Hepatocyte (in vitro differentiated cells): ENCODE measurements at regions not wholly inside any gene's neighbourhood (a gene's known extent, or its start where the extent isn't known, plus 50 kb on each side); places are given as distances from the start of the nearest gene placed in this dataset.

Experiments
- DNase-seq: peaks from one replicate; pipeline ENCODE4 v3.0.0-alpha.2; 2016; ENCODE audit warnings: low spot score
- H2AFZ ChIP-seq: fragments of 200-600 bp; sonication (generic); 2 replicates; pipeline ENCODE4 v1.6.0; 2016; ENCODE audit warnings: antibody characterized with exemption, mild to moderate bottlenecking
- H3K27ac ChIP-seq: fragments of 200-600 bp; sonication (generic); 2 replicates; pipeline ENCODE4 v1.5.1; 2016; ENCODE audit warnings: mild to moderate bottlenecking
- H3K27me3 ChIP-seq: fragments of 200-600 bp; sonication (generic); 2 replicates; pipeline ENCODE4 v1.6.1; 2016
- H3K36me3 ChIP-seq: fragments of 200-600 bp; sonication (generic); replicated peaks from 2 replicates; pipeline ENCODE4 v1.5.1; 2016; ENCODE audit warnings: low read depth; ENCODE audit not compliant: insufficient read depth
- H3K4me1 ChIP-seq: fragments of 200-600 bp; sonication (generic); 2 replicates; pipeline ENCODE4 v1.5.1; 2016; ENCODE audit warnings: mild to moderate bottlenecking, moderate library complexity; ENCODE audit not compliant: insufficient read depth
- H3K4me2 ChIP-seq: fragments of 200-600 bp; sonication (generic); 2 replicates; pipeline ENCODE4 v1.6.0; 2016
- H3K4me3 ChIP-seq: fragments of 200-600 bp; sonication (generic); 2 replicates; pipeline ENCODE4 v1.5.1; 2016; ENCODE audit warnings: mild to moderate bottlenecking
- H3K79me2 ChIP-seq: fragments of 200-600 bp; sonication (generic); 2 replicates; pipeline ENCODE4 v1.6.0; 2017; ENCODE audit warnings: mild to moderate bottlenecking
- H3K9me2 ChIP-seq: fragments of 200-600 bp; sonication (generic); replicated peaks from 2 replicates; pipeline ENCODE4 v1.6.0; 2017; ENCODE audit warnings: mild to moderate bottlenecking; ENCODE audit not compliant: insufficient read depth
- H3K9me3 ChIP-seq: fragments of 200-600 bp; sonication (generic); 2 replicates; pipeline ENCODE4 v1.5.1; 2016; ENCODE audit warnings: low read depth, mild to moderate bottlenecking
- H4K20me1 ChIP-seq: fragments of 200-600 bp; sonication (generic); 2 replicates; pipeline ENCODE4 v1.6.0; 2016; ENCODE audit warnings: mild to moderate bottlenecking; ENCODE audit not compliant: insufficient read depth, poor library complexity, severe bottlenecking
- CTCF ChIP-seq: fragments of 200-600 bp; sonication (generic); IDR thresholded peaks from 2 replicates; pipeline ENCODE4 v1.5.1; 2016; ENCODE audit warnings: antibody characterized with exemption, mild to moderate bottlenecking; ENCODE audit not compliant: poor library complexity
- EZH2 ChIP-seq: fragments of 200-600 bp; sonication (generic); IDR thresholded peaks from 2 replicates; pipeline ENCODE4 v1.6.1; 2016; ENCODE audit warnings: antibody characterized with exemption, mild to moderate bottlenecking, borderline replicate concordance
- EZH2phosphoT487 ChIP-seq: fragments of 200-600 bp; sonication (generic); IDR thresholded peaks from one replicate; pipeline ENCODE4 v1.6.1; 2018; ENCODE audit warnings: antibody characterized with exemption, mild to moderate bottlenecking, low read depth, moderate library complexity; ENCODE audit not compliant: unreplicated experiment, severe bottlenecking
- WGBS: methylation state at CpG from one replicate; pipeline ENCODE4 v1.1.6; 2016; ENCODE audit warnings: low lambda C conversion rate; ENCODE audit errors: missing lambda C conversion rate; 5-methylcytosine and 5-hydroxymethylcytosine counted together

- H4K20me1 ChIP-seq = no peaks in the 10 kb centered on the region
- H3K9me2 ChIP-seq = no peaks in the 10 kb centered on the region
- WGBS = 88% methylated on average over 1 of the region's 1 CpG
- no peak overlapping the region for H3K27ac ChIP-seq
- H3K36me3 ChIP-seq = no peaks in the 10 kb centered on the region
- no peaks in the 10 kb centered on the region for H3K27me3 ChIP-seq
- no peak overlapping the region for H3K4me3 ChIP-seq
- no peak overlapping the region for H2AFZ ChIP-seq
- H3K9me3 ChIP-seq = no peaks in the 10 kb centered on the region
- H3K4me2 ChIP-seq = no peak overlapping the region
- no peaks in the 10 kb centered on the region for H3K79me2 ChIP-seq
- no peak for DNase-seq
- TF ChIP-seq CTCF = no peak
- TF ChIP-seq EZH2 = no peak
- no peak for TF ChIP-seq EZH2phosphoT487
- no peaks in the 10 kb centered on the region for H3K4me1 ChIP-seq
These were observed 219.2 kb upstream of the RUNX1 start for GRCh38 chr21:35268261-35268660.

- no peak for TF ChIP-seq EZH2phosphoT487
- TF ChIP-seq EZH2 = no peak
- TF ChIP-seq CTCF = no peak
- no peaks in the 10 kb centered on the region for H3K36me3 ChIP-seq
- no peaks in the 10 kb centered on the region for H4K20me1 ChIP-seq
- DNase-seq = no peak
- no peaks in the 10 kb centered on the region for H3K9me3 ChIP-seq
- H3K4me3 ChIP-seq = no peak overlapping the region
- no peaks in the 10 kb centered on the region for H3K9me2 ChIP-seq
- H2AFZ ChIP-seq = no peak overlapping the region
- H3K4me2 ChIP-seq = no peak overlapping the region
- no peaks in the 10 kb centered on the region for H3K4me1 ChIP-seq
- 68% methylated on average over 3 of the region's 3 CpGs for WGBS
- H3K79me2 ChIP-seq = no peaks in the 10 kb centered on the region
- no peak overlapping the region for H3K27ac ChIP-seq
- no peaks in the 10 kb centered on the region for H3K27me3 ChIP-seq
These were observed 217.4 kb upstream of the RUNX1 start for GRCh38 chr21:35266546-35266945.

- WGBS = 72% methylated on average over 8 of the region's 8 CpGs
- H4K20me1 ChIP-seq = no peaks in the 10 kb centered on the region
- no peak overlapping the region for H3K27ac ChIP-seq
- H3K9me3 ChIP-seq = no peaks in the 10 kb centered on the region
- H3K4me1 ChIP-seq = no peaks in the 10 kb centered on the region
- H3K9me2 ChIP-seq = no peaks in the 10 kb centered on the region
- H3K4me2 ChIP-seq = no peak overlapping the region
- H2AFZ ChIP-seq = no peak overlapping the region
- no peaks in the 10 kb centered on the region for H3K27me3 ChIP-seq
- no peak overlapping the region for H3K4me3 ChIP-seq
- DNase-seq = no peak
- no peaks in the 10 kb centered on the region for H3K79me2 ChIP-seq
- no peak for TF ChIP-seq EZH2phosphoT487
- no peak for TF ChIP-seq CTCF
- no peak for TF ChIP-seq EZH2
- H3K36me3 ChIP-seq = no peaks in the 10 kb centered on the region
These were observed 216.2 kb upstream of the RUNX1 start for GRCh38 chr21:35265170-35265877.
